Large intestine (tissue), 3 donors: ENCODE measurements at regions not wholly inside any gene's neighbourhood (a gene's known extent, or its start where the extent isn't known, plus 50 kb on each side); places are given as distances from the start of the nearest gene placed in this dataset.
"Not testable (repeated sequence)": the region's sequence is repeated elsewhere in the genome, so short reads cannot be mapped to it uniquely, and the experiment has no call there.

Experiments used
- DNase-seq, 2 donors: peaks; one replicate each; pipeline versions ENCODE4 v3.0.0 to v3.0.0-alpha.2; 2013
- H3K27ac ChIP-seq: one replicate; pipeline ENCODE4 v1.5.1; 2013; ENCODE audit warnings: low read length
- H3K27me3 ChIP-seq: 2 replicates; pipeline ENCODE4 v1.6.1; 2013; ENCODE audit warnings: low read length; ENCODE audit not compliant: control insufficient read depth, insufficient read depth
- H3K36me3 ChIP-seq: 2 replicates; pipeline ENCODE4 v1.6.1; 2013; ENCODE audit warnings: low read length; ENCODE audit not compliant: control insufficient read depth, insufficient read depth
- H3K4me1 ChIP-seq: one replicate; pipeline ENCODE4 v1.6.1; 2013; ENCODE audit warnings: low read length; ENCODE audit not compliant: control insufficient read depth, insufficient read depth
- H3K4me3 ChIP-seq: one replicate; pipeline ENCODE4 v1.5.1; 2013; ENCODE audit warnings: low read length
- H3K9me3 ChIP-seq: one replicate; pipeline ENCODE4 v1.6.1; 2013; ENCODE audit warnings: mild to moderate bottlenecking, low read depth, low read length, moderate library complexity; ENCODE audit not compliant: control insufficient read depth
- WGBS: methylation state at CpG from one replicate; pipeline ENCODE4 v1.1.5; 2013; ENCODE audit warnings: low lambda C conversion rate; ENCODE audit not compliant: insufficient coverage; 5-methylcytosine and 5-hydroxymethylcytosine counted together

- Histone ChIP-seq H3K4me3 (no peak overlapping the region), H3K27ac (no peak overlapping the region), H3K4me1 (no peaks in the 10 kb centered on the region), H3K9me3 (no peaks in the 10 kb centered on the region), H3K36me3 (no peaks in the 10 kb centered on the region), H3K27me3 (no peaks in the 10 kb centered on the region)
- DNase-seq = no peak
- no CpG with 5 or more reads among the region's 5 CpGs for WGBS
Measured at GRCh38 chr1:213491468-213491867, 440.4 kb downstream of the RPS6KC1 start.

DNA sequence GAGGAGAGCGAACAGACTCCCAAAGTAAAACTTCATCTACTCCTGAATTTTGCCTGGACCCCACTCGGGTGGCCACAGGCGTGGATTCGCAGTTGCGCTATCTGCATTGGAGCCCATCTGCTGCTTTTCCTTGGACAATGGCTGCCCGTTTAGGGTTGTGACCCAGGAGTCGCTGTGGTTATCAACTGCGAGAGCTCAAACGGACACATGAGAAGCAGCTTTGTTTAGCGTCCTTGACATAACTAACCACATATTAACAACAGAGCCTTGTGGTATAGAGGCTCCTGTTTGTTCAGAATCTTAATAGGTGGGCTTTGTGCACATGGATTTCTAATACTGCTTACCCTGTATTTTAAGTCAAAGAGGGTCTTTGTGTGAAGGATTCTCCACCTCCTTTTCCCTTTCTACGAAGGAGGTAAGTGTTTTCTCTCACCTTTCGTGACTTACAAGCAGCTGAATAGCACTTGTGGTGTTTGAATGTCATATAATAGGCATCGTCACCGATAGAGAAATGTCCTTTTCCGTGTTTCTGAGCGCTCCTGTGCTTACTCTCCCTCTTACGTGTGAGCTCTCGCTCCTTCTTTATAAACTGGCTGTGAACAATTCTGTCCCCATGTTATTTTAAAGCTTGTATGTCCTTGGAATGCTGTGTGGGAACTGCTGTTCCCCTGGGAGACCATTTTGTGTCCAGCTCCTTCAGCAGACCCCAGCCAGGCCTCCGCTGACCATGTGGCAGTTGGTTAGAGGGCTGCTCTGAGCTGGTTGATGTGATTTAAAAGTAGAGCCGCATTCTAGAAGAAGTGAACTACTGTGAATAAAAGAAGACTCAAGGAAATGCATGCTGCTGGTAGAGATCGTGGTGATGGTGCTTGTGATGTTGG is 441.4 kb downstream of the RPS6KC1 start:
- no peaks in the 10 kb centered on the region for H3K36me3 ChIP-seq
- no peaks in the 10 kb centered on the region for H3K4me1 ChIP-seq
- WGBS = 96% methylated on average over 6 of the region's 21 CpGs
- H3K4me3 ChIP-seq = no peak overlapping the region
- H3K27me3 ChIP-seq = no peaks in the 10 kb centered on the region
- no peak for DNase-seq
- no peaks in the 10 kb centered on the region for H3K9me3 ChIP-seq
- H3K27ac ChIP-seq = no peak overlapping the region

DNA sequence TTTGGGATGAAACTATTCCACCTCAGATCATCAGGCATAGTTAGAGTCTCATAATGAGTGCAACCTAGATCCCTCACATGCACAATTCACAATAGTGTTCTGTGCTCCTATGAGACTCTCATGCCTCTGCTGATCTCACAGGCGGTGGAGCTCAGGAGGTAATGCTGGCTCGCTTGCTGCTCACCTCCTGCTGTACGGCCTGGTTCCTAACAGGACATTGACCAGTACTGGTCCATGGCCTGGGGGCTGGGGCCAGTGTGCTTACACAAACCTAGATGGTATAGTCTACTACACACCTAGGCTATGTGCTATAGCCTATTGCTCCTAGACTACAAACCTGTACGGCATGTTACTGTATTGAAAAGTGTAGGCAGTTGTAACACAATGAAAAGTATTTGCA is 448.4 kb downstream of the RPS6KC1 start:
- H3K36me3 ChIP-seq = no peaks in the 10 kb centered on the region
- no peaks in the 10 kb centered on the region for H3K4me1 ChIP-seq
- H3K27ac ChIP-seq = no peak overlapping the region
- no CpG with 5 or more reads among the region's 4 CpGs for WGBS
- no peak for DNase-seq
- H3K27me3 ChIP-seq = no peaks in the 10 kb centered on the region
- no peak overlapping the region for H3K4me3 ChIP-seq
- no peaks in the 10 kb centered on the region for H3K9me3 ChIP-seq

GRCh38 chr1:213507472-213508223 is 456.6 kb downstream of the RPS6KC1 start:
- 95% methylated on average over 2 of the region's 7 CpGs for whole genome bisulfite sequencing

DNA sequence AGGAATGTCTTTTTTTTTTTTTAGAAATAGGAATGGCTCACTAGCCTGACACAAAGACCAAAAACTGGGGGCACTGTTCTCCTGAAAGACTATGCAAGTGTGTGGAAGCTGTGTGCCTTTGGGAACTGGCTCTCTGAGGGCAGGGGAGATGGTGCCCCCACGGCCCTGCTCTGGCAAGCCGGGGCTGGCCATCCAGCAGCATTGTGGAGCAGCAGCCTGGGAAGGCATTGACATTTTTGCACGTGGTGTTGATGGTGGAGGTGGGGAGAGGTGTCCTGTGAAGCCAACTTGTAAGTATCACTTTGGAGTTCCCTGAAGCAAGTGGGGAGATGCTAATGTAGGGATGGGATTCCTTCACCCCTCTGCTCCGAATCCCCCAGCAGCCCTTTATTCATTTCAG is 460.1 kb downstream of the RPS6KC1 start:
- H3K36me3 ChIP-seq = no peaks in the 10 kb centered on the region
- H3K4me1 ChIP-seq = no peaks in the 10 kb centered on the region
- no peaks in the 10 kb centered on the region for H3K9me3 ChIP-seq
- DNase-seq = no peak
- H3K27ac ChIP-seq = no peak overlapping the region
- no peaks in the 10 kb centered on the region for H3K27me3 ChIP-seq
- H3K4me3 ChIP-seq = no peak overlapping the region
- WGBS = no CpG with 5 or more reads among the region's 4 CpGs

More at GRCh38 chr1:213507472-213508223, 456.6 kb downstream of the RPS6KC1 start:
- no peaks in the 10 kb centered on the region for H3K36me3 ChIP-seq
- no peak for DNase-seq
- no peaks in the 10 kb centered on the region for H3K27me3 ChIP-seq
- no peaks in the 10 kb centered on the region for H3K4me1 ChIP-seq
- H3K4me3 ChIP-seq = no peak overlapping the region
- no peaks in the 10 kb centered on the region for H3K9me3 ChIP-seq
- H3K27ac ChIP-seq = no peak overlapping the region

- H3K36me3 ChIP-seq = no peaks in the 10 kb centered on the region
- no peaks in the 10 kb centered on the region for H3K27me3 ChIP-seq
- DNase-seq = no peak
- WGBS = no CpG with 5 or more reads among the region's 5 CpGs
- no peak overlapping the region for H3K4me3 ChIP-seq
- no peak overlapping the region for H3K27ac ChIP-seq
- H3K4me1 ChIP-seq = no peaks in the 10 kb centered on the region
- H3K9me3 ChIP-seq = no peaks in the 10 kb centered on the region
Measured at GRCh38 chr1:213512316-213512715, 461.3 kb downstream of the RPS6KC1 start.

DNA sequence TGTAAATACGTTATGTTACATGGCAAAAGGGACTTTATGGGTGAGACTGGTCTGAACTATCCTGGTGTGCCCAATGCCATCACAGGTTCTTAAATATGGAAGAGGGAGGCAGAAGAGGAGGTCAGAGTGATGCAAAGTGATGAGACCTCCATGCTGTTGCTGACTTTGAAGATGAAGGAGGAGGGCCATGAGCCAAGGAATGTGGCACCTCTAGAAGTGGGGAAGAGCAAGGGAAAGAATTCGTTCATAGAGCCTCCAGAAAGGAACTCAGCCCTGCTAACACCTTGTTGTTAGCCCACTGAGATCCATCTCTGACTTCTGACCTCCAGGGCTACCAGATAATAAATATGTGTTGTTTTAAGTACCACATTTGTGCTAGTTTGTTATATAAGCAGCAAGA is 462.0 kb downstream of the RPS6KC1 start:
- no peaks in the 10 kb centered on the region for H3K4me1 ChIP-seq
- no peak for DNase-seq
- H3K36me3 ChIP-seq = no peaks in the 10 kb centered on the region
- no peaks in the 10 kb centered on the region for H3K27me3 ChIP-seq
- no peaks in the 10 kb centered on the region for H3K9me3 ChIP-seq
- H3K27ac ChIP-seq = no peak overlapping the region
- H3K4me3 ChIP-seq = no peak overlapping the region
- no CpG with 5 or more reads among the region's 2 CpGs for WGBS

DNA sequence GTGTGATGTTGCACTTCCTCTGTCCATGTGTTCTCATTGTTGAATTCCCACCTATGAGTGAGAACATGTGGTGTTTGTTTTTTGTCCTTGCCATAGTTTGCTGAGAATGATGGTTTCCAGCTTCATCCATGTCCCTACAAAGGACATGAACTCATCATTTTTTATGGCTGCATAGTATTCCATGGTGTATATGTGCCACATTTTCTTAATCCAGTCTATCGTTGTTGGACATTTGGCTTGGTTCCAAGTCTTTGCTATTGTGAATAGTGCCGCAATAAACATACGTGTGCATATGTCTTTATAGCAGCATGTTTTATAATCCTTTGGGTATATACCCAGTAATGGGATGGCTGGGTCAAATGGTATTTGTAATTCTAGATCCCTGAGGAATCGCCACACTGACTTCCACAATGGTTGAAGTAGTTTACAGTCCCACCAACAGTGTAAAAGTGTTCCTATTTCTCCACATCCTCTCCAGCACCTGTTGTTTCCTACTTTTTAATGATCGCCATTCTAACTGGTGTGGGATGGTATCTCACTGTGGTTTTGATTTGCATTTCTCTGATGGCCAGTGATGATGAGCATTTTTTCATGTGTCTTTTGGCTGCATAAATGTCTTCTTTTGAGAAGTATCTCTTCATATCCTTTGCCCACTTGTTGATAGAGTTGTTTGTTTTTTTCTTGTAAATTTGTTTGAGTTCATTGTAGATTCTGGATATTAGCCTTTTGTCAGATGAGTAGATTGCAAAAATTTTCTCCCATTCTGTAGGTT is 463.6 kb downstream of the RPS6KC1 start:
- H3K36me3 ChIP-seq, DNase-seq, H3K27me3 ChIP-seq, H3K4me3 ChIP-seq, H3K27ac ChIP-seq, H3K9me3 ChIP-seq, H3K4me1 ChIP-seq: not testable (repeated sequence)
- no CpG with 5 or more reads among the region's 5 CpGs for WGBS

GRCh38 chr1:213519098-213519497 is 468.1 kb downstream of the RPS6KC1 start:
- peak; percentile 28 to 58 for DNase-seq
- Histone ChIP-seq H3K27ac (no peak overlapping the region), H3K4me3 (no peak overlapping the region), H3K36me3 (no peaks in the 10 kb centered on the region), H3K27me3 (no peaks in the 10 kb centered on the region), H3K4me1 (peaks cover 7% of the 10 kb centered on the region), H3K9me3 (no peaks in the 10 kb centered on the region)
- whole genome bisulfite sequencing = 24% methylated on average over 2 of the region's 4 CpGs

DNA sequence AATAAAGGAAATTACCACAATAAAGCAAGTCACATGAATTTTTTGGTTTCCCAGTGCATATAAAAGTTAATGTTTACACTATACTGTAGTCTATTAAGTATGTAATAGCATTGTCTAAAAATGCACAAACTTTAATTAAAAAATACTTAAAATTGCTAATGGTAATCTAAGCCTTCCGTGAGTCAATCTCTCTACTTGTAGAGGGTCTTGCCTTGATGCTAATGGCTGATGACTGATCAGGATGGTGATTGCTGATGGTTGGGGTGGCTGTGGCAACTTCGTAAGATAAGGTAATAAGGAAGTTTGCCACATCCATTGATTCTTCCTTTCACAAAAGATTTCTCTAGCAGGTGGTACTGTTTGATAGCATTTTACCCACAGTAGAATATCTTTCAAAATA is 466.6 kb upstream of the PROX1 start:
- Histone ChIP-seq H3K9me3 (no peaks in the 10 kb centered on the region), H3K4me3 (no peak overlapping the region), H3K27ac (no peak overlapping the region), H3K4me1 (peaks cover 9% of the 10 kb centered on the region), H3K27me3 (no peaks in the 10 kb centered on the region), H3K36me3 (no peaks in the 10 kb centered on the region)
- WGBS = no CpG with 5 or more reads among the region's 2 CpGs
- peak in 1 of 2 donors; percentile 58 for DNase-seq
